ELR (cell line): ENCODE measurements at regions not wholly inside any gene's neighbourhood (a gene's known extent, or its start where the extent isn't known, plus 50 kb on each side); places are given as distances from the start of the nearest gene placed in this dataset.
A peak's percentile ranks its signal among the peaks of the same experiment; 100 is the strongest.
"Not testable (repeated sequence)": the region's sequence is repeated elsewhere in the genome, so short reads cannot be mapped to it uniquely, and the experiment has no call there.

Experiments
- DNase-seq: peaks from one replicate; pipeline ENCODE4 v3.0.0-alpha.2; 2015; ENCODE audit warnings: low read depth

DNA sequence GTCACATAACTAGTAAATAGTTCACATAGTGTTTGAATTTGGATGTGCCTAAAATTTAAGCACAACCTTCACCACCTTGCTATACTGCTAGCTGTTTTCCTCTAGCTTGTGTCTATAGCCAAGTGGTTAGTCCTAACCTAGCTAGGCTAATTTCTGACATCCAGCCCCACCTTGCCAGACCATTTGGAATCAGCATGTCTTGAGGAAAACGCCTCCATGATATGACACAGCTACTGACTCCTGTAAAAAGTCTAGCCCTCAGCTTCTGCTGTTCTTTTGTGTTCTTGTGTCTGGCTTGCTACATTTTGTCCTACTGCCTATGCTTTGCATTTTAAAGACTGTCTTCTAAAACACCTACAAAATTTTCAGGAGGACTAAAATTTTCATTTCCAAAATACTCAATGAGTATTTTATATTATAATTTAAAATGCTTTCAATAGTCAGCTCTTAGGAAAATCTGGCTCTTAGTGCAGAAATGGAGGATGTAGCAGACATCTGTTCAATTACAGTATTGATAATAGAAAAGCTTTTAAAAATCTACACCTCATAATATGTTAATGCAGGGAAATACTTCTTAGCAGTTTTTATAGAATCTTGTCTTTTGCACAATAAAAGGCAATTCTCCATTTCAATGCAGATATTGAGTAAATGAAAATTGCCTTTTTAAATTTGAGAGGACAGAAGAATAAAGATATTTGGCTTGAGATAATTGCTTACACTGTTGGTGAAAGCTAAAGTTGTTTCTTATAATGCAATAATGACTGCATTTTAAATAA, 160.8 kb upstream of the APP start:
- no peak for DNase-seq

DNA sequence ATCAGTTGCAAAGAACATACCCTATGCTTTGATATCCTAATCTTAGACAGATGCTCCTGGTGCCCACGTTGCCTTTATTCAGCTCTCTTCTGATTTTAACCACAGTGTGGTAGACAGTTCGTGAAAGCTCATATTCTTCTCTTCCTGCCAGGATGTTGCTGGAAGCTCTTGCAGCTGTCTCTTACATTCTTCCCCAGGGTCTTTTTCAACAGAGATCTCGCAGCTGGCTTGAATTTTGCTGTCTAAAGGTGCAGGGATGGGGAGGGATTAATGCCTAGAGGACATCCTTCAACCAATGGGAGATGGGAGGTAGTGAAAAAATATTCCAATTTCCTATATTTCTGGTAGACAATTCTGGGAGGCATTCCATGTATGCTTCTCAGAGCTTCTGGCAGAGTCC, 150.0 kb upstream of the APP start:
- no peak for DNase-seq

DNA sequence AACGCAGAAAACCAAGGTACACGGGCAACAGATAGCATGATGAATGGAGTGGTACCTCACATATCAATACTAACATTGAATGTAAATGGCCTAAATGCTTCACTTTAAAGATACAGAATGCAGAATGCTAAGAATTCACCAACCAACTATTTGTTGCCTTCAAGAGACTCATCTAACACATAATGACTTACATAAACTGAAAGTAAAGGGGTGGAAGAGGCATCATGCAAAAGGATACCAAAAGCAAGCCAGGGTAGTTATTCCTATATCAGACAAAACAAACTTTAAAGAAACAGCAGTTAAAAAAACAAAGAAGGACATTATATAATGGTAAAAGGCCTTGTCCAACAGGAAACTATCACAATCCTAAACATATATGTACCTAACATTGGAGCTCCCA, 137.1 kb upstream of the APP start:
- no peak for DNase-seq

DNA sequence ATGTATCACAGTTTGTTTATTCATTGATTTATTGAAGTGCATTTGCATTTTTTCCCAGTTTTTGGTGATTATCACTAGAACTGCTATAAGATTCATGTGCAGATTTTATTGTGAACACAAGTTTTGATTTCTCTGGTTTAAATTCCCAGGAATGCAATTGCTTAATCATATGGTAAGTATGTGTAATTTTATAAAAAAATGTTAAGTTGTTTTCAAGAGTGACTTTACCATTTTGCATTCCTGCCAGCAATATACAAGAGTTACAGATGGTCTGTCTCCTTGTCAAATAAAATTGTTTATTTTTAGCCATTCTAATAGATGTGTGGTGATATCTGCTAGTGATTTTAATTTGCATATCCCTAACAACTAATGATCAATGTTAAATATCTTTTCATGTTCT, 127.3 kb upstream of the APP start:
- DNase-seq: no peak

DNA sequence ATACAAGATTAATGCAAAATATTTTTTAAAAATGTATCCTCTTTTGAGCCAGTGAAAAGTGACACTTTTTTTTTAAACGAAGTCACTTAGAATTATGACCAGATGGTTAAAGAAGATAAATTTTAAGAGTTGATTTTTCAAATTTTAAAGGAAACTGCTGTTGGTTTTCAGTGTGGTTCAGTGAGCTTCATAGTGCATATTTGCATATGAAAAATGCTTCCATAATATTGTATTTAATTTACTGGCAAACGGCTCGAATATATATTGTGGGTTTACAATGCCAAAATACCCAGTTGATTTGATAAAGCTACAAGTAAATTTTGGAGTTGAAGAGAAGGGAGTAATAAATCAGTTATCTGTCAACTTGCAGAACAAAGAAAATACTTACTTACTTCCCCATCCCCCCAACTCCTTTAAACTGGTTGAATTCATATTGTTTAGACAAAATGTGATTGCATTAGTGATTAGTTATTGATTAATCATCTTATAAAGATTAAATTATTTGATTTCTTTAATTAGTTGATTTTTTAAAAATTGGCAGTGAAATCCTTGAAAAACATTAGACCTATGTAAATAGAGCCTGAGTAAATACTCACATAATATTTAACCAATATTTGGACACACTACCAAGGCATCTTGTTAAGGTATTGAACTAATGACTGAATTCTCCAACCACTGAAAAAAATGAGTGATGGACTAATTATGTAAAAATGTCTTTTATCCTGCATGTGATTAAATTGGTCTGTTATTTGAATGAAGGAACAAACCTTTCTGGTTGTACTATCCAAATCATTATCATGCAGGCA, 122.8 kb upstream of the APP start:
- no peak for DNase-seq

DNA sequence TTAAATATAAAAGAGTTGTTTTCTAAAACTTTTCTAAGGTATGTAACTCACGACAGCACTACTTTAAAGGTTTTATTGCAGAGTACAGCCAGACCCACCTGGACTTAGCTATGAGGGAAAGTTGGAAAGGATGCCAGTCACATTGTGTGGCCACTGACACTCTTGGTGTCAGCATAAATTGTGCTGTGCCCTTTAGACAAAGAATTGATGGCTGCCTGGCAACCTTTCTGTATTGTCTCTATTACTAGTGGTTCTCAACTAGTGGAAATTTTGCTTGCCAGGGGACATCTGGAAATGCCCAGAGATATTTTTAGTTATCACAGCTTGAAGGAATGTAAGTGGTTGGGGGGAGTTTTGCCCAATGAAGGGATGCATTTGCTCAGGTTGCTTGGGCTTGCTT, 117.5 kb upstream of the APP start:
- no peak for DNase-seq

DNA sequence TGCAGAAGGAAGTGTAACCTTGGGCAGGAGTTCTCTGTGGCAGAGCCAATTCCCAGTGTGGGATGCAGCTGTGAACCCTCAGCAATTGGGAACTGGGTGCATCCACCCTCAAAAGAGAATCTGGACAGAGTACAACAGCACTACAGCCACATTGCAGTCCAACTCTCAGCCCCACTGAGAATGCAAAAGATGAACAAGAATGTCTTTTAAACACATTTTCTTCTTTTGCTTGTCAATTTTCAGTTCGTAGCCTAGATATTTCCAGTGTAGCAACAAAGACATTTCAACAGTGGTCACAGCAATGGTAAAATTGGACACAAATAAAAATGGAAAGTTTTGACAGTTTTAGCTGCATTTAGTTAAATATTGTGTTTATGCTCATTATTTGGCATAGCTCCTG, 114.0 kb upstream of the APP start:
- DNase-seq: no peak

DNA sequence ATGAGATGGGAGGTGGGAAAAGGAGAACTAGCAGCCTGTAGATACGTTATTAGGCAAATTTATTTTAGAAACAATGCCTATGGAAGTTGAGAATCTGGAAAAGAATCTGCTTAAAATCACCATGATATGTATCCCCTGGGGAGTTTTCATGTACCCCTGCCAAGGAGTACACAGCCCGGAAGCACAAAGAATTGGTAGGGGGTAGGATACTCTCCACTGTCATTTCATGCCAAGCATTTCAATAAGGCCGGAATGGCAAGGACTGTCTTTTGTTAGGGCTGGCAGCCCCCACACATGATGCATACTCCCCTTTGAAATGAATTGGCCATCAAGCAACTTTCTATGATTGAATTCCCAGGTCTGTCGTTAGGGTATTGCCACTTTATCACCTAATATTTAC, 111.5 kb upstream of the APP start:
- DNase-seq: no peak

DNA sequence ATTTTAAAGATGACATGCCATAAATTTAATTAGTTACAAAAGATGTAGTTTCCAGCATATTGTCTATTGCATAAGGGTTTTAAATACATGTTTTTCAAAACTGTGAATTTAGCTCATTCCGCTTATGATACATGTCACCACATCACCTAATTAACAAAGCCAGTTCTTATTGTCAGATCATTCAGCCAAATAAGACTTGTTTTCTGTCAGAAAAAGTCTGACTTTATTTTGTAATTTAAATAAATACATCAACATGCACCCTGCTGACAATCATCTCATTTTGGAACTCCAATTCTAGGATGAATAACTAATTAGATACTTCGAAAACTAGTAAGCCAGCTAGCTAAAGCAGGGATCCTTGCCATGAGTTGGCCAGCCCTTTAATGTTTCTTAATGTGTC, 110.9 kb upstream of the APP start:
- DNase-seq: no peak

DNA sequence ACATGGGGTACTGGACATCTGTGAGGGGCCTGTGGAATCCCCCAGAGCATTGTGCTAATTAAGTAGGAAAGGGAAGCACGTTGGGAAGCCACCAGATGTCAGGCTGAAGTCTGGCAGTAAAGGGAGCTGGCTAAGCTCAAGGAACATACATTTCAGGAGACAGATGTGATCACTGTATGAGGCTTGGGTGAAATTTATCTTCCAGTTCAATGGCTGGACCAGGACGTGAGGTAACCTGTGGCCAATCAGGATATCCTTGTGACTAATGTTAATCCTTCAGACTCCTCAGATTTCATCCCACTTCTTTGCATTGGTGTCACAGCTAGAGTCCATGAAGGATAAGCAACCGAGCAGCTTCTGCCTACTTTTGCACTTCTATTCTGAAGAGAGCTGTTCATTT, 110.2 kb upstream of the APP start:
- DNase-seq: peak; percentile 5

DNA sequence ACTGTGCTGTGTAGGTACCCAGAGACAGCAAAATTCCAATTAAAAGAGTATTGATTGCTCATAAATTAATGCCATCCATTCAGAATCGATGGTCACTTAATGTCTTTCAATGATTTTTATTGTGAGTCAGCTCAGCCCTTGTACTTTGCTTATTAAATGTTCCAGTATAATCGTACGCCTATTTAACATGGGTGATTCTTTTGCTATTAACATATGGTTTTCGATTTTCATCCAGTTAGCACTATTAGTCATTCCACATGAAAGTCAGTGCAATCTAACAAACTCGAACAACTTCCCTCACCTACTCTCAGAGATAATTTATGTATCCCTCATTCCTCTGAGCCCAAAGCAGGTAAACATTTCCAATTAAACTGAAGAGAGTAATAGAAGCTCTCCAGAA, 109.6 kb upstream of the APP start:
- no peak for DNase-seq

DNA sequence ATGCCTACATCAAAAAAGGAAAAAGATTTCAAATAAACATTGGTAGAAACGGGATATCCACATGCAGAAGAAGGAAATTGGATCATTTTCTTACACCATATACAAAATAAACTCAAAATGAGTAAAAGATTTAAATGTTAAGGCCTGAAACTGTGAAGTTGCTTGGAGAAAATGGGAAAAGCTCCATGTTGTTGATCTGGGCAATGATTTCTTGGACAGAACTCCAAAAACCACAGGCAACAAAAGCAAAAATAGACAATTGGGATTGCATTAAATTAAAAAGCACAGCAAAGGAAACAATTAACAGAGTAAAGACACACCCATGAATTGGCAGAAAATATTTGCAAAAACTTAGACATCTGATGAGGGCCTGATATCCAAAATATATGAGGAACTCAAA, 105.2 kb upstream of the APP start:
- no peak for DNase-seq

DNA sequence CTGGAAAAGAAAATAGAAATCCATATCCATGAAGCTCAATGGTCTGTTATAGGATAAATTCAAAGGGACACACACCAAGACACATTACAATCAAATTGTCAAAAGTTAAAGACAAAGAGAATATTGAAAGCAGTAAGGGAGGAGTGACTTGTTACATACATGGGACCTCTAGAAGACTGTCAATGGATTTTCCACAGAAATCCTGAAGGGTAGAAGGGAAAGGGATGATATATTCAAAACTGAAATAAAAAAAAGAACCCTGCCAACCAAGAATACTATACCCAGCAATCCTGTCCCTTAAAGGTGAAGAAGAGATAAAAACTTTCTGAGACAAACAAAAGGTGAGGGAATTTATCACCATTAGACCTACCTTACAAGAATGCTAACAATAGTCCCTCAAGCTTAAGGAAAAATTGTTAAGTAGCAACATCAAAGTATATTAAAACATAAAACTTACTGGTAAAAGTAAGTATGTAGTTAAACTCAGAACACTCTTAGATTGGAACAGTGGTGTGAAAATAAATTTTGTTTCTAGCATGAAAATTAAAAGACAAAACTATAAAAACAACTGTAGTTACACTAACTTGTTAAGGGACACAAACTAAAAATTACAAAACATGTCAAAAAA, 103.2 kb upstream of the APP start:
- DNase-seq: no peak

DNA sequence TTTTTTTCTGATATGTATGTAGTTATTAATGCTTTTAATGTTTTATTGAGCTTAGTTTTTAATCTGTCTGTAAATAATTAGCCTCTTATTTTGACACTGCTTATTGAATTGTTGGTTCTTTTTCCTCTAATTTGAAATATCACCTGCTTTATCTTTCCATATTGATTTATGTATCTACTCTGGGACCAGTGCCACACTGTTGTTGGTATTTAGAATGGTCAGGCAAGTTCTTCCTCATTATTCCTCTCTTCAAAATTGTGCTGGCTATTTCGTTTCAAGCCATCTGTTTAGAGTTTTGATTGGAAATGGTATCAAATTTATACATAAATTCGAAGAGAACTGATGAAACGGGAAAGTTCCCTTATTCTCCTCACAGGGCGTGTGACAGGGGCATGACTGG, 96.8 kb upstream of the APP start:
- no peak for DNase-seq

DNA sequence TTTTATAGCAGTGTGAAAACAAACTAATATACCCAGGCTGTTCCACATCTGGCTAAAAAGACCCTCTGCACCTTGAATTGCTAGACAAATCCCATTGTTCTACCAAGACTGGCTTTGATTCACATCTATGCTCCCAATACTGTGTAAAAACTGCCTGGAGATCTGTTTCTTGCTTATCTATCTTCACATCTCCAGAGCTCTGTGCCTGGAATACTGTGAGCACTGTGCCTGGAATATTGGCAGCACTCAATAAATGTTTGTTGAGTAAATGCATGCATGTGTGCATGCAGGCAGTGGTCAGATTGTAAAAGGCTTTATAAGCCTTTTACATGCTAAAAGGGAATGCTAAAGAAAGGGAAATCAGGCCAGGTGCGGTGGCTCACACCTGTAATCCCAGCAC, 75.5 kb upstream of the APP start:
- DNase-seq: no peak

DNA sequence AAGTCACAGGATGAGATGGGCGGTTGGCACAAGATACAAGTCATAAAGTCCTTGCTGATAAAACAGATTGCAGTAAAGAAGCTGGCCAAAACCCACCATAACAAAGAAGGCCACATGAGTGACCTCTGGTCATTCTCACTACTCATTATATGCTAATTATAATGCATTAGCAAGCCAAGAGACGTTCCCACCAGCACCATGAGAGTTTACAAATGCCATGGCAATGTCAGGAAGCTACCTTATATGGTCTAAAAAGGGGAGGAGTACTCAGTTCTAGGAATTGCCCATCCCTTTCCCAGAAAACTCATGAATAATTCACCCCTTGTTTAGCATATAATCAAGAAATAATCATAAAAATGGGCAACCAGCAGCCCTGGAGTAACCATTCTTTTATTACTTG, 74.9 kb upstream of the APP start:
- no peak for DNase-seq

DNA sequence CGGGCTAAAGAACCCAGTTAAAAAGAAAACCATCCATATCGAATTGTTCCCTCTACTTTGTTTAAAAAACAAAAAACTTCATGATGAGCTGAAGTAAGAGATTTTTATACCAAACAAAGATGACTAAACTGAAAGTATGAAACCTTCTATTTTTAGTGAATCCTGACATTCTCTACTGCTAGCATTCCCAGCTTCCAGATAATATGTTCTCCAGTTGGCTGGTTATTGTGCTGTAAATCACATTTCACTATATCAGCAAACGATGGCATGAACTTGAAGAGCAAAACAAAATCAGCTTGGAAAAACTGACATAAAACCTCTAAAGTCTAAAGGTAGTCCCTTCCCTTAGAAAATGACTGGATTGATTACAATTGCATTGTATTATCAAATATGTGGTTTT, 68.1 kb upstream of the APP start:
- DNase-seq: no peak

DNA sequence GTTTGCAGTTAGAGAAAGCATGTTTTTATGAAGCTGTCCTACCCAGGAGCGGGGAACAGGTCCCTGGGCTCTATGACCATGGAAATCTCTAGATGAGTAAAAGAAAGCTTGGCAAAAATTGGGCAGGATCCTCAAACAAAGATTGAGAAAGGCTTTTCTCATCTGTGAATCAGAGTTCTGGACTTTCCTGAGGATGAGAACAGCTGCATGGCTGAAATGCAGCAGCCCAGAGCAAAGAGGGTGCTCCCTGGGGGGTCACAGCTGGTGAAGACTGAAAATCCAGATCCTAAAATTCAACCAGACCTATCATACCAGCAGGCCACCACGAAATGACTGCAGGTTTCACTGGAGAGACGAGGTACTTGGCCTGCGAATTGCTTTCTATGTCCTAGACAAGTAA, 65.7 kb upstream of the APP start:
- DNase-seq: no peak

DNA sequence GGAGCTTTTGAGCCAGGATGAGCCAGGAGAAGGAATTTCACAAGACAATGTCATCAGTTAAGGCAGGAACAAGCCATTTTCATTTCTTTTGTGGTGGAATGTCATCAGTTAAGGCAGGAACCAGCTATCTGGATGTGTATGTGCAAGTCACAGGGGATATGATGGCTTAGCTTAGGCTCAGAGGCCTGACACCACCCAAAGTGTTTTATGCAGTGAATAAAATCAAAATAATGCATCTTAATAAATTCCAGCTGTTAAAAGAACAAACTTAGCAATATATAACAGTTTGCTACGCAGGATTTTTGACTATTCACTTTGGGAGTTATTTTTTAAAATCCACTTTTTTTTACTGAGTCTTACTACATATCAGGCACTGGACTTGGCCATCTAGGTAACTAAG, 62.7 kb upstream of the APP start:
- DNase-seq: not testable (repeated sequence)

DNA sequence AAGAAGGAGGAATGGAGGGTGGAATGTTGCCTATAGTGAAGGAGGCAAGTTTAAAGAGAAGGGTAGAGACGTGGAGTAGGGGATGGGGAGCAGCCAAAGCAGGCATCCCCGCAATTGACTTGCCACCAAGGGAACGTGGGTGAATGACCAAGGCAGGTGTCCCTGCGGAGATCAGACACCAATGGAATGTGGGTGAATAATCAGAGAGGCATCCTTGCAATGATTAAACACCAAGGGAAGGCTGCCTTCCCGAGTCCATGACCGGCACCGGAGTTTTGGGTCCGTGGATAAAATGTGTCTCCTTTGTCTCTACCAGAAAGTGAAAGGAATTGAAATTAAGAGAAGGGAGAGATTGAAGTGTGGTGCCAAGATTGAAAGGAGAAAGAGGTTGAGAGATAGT, 61.9 kb upstream of the APP start:
- not testable (repeated sequence) for DNase-seq

DNA sequence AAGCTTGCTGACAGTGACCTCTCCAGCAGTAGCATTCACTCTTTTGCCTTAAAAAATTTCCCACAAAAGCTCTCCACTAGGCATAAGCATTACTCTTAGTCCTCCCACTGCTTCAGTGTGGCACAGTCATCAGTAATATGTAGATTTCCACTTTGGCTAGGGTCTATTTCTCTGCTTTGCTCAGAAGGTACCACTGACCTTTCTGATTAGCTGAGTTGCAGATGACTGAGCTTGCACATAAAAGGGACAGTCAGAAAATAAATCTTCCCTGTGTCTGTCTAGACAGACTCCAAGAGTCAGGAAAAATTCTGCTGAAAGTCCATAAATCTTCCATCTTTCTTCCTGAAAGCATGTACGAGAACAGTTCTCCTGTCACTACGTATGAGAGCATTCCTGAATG, 56.6 kb upstream of the APP start:
- no peak for DNase-seq

DNA sequence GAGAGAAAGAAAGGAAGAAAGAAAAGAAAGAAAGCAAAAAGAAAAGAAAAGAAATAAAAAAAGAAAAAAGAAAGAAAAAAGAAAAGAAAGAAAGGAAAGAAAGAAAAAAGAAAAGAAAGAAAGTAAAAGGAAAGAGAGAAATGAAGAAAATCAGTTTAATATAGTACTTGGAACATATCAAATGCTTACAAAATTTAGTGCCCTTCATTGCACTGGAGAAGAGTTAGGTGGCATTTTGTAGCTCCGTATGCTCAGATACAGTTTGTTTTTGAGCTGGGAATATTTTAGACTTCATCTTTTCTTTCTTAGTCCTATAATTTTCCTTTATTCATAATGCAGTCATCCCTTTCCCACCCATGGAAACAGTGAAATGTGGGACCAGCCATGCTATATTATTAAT, 56.2 kb upstream of the APP start:
- DNase-seq: no peak

DNA sequence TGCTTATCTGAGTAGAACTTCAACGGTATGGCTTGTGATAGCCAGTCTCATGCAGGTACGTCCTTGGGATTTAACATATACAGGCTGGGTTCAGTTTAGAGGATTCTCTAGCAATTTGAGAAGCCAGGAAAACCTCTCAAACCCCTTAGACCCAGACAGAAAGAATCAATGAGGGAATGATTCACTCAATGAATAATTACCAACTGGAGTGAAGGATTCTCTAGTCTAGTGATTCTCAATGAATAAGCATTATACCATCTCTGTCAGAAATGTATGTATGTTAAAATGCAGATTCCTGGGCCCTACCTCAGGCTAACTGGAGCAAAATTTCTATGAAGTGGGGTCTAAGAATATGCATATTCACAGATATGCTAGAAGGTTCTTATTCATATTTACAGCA, 54.5 kb upstream of the APP start:
- no peak for DNase-seq
